ENCODE measurements at regions not wholly inside any gene's neighbourhood (a gene's known extent, or its start where the extent isn't known, plus 50 kb on each side); places are given as distances from the start of the nearest gene placed in this dataset.
"Not testable (repeated sequence)": the region's sequence is repeated elsewhere in the genome, so short reads cannot be mapped to it uniquely, and the experiment has no call there.

GRCh38 chr22:22336333-22336732, 91.7 kb downstream of the VPREB1 start:
- H3K9ac ChIP-seq (ENCODE audit: low read length); DNase-seq; H3K4me2 ChIP-seq (replicated peaks; ENCODE audit: low read depth, low read length, poor library complexity, severe bottlenecking); H3K9me3 Mint-ChIP-seq (ENCODE audit: insufficient read depth); H3K4me3 Mint-ChIP-seq; H4K20me1 ChIP-seq (ENCODE audit: control insufficient read depth, insufficient read depth, low read length, poor library complexity, severe bottlenecking); H3K27ac Mint-ChIP-seq; H3K79me2 ChIP-seq (ENCODE audit: control insufficient read depth, insufficient read depth, low read length); POLR2A ChIA-PET; H2AFZ ChIP-seq (ENCODE audit: insufficient read depth, low read depth, low read length, poor library complexity, severe bottlenecking); H3K9me3 ChIP-seq (ENCODE audit: control extremely low read depth in 1 of 3, control insufficient read depth in 2 of 3, insufficient read depth in 1 of 3, low read length in 2 of 3); H3K4me1 ChIP-seq (ENCODE audit: control insufficient read depth in 2 of 2, insufficient read depth in 2 of 2, low read length in 2 of 2); ATAC-seq (ENCODE audit: low read depth); H3K27ac ChIP-seq (ENCODE audit: low read length in 2 of 2); H3K4me3 ChIP-seq (ENCODE audit: control extremely low read depth in 1 of 5, extremely low read depth in 1 of 5, insufficient read depth in 1 of 5, low read depth in 2 of 5, low read length in 4 of 5); CTCF ChIA-PET; H3K4me1 Mint-ChIP-seq; intact Hi-C loops (cut with micrococcal nuclease); H3K36me3 ChIP-seq (replicated peaks in 1 of 2; ENCODE audit: control extremely low read depth in 1 of 2, control insufficient read depth in 1 of 2, extremely low read depth in 1 of 2, insufficient read depth in 2 of 2, low read length in 1 of 2): not testable (repeated sequence)
- H3K27me3 Mint-ChIP-seq = peaks cover 46% of the 10 kb centered on the region
- H3K27me3 ChIP-seq (replicated peaks in 1 of 4; ENCODE audit: control extremely low read depth in 1 of 4, control insufficient read depth in 3 of 4, insufficient read depth in 4 of 4, low read length in 3 of 4) = peaks cover 0 to 12% (median 1%) of the 10 kb centered on the region in 4 experiments
- WGBS (ENCODE audit: insufficient coverage) = no CpG with 5 or more reads among the region's 2 CpGs

DNA sequence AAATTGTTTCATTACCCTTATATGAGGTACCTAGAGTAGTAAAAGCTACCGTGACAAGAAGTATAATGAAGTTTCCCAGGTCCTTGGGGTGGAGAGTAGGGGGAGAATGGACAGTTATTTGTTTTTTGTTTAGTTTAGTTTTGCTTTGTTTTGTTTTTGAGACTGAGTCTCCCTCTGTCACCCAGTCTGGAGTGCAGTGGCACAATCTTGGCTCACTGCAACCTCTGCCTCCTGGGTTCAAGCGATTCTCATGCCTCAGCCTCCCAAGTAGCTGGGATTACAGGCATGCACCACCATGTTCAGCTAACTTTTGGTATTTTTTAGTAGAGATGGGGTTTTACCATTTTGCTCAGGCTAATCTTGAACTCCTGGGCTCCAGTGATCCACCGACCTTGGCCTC, 94.2 kb downstream of the VPREB1 start:
- H3K4me1 Mint-ChIP-seq = peaks cover 13% of the 10 kb centered on the region
- H3K27me3 Mint-ChIP-seq = peaks cover 27% of the 10 kb centered on the region
- CTCF ChIA-PET = interaction anchor here (1.2 to 1.9 kb wide), 2 partner anchors 10 to 371 kb away, joined by 4 read pairs; no protein-coding TSS in a partner anchor
- H2AFZ ChIP-seq (ENCODE audit: insufficient read depth, low read depth, low read length, poor library complexity, severe bottlenecking); H3K4me3 ChIP-seq (ENCODE audit: control extremely low read depth in 1 of 5, extremely low read depth in 1 of 5, insufficient read depth in 1 of 5, low read depth in 2 of 5, low read length in 4 of 5); intact Hi-C loops (cut with micrococcal nuclease); H3K4me2 ChIP-seq (replicated peaks; ENCODE audit: low read depth, low read length, poor library complexity, severe bottlenecking); H3K9me3 ChIP-seq (ENCODE audit: control extremely low read depth in 1 of 3, control insufficient read depth in 2 of 3, insufficient read depth in 1 of 3, low read length in 2 of 3); POLR2A ChIA-PET; H3K27ac ChIP-seq (ENCODE audit: low read length in 2 of 2); H3K9me3 Mint-ChIP-seq (ENCODE audit: insufficient read depth); H3K79me2 ChIP-seq (ENCODE audit: control insufficient read depth, insufficient read depth, low read length); H3K36me3 ChIP-seq (replicated peaks in 1 of 2; ENCODE audit: control extremely low read depth in 1 of 2, control insufficient read depth in 1 of 2, extremely low read depth in 1 of 2, insufficient read depth in 2 of 2, low read length in 1 of 2); H4K20me1 ChIP-seq (ENCODE audit: control insufficient read depth, insufficient read depth, low read length, poor library complexity, severe bottlenecking); H3K4me3 Mint-ChIP-seq; DNase-seq; H3K27ac Mint-ChIP-seq; ATAC-seq (ENCODE audit: low read depth); H3K9ac ChIP-seq (ENCODE audit: low read length): not testable (repeated sequence)
- WGBS (ENCODE audit: insufficient coverage) = 93% methylated on average over 2 of the region's 3 CpGs
- H3K4me1 ChIP-seq (ENCODE audit: control insufficient read depth in 2 of 2, insufficient read depth in 2 of 2, low read length in 2 of 2) = peaks cover 11 to 13% of the 10 kb centered on the region in 2 donors
- H3K27me3 ChIP-seq (replicated peaks in 1 of 4; ENCODE audit: control extremely low read depth in 1 of 4, control insufficient read depth in 3 of 4, insufficient read depth in 4 of 4, low read length in 3 of 4) = peaks cover 0 to 12% (median 1%) of the 10 kb centered on the region in 4 experiments
